HG03469 (cell line): ENCODE measurements at regions not wholly inside any gene's neighbourhood (a gene's known extent, or its start where the extent isn't known, plus 50 kb on each side); places are given as distances from the start of the nearest gene placed in this dataset.

Experiments
- ATAC-seq: cut with Tn5 transposase; IDR thresholded peaks from one replicate; pipeline ENCODE4 v1.9.1; 2021; ENCODE audit warnings: mild to moderate bottlenecking, moderate library complexity, moderate number of reproducible peaks; ENCODE audit not compliant: unreplicated experiment

DNA sequence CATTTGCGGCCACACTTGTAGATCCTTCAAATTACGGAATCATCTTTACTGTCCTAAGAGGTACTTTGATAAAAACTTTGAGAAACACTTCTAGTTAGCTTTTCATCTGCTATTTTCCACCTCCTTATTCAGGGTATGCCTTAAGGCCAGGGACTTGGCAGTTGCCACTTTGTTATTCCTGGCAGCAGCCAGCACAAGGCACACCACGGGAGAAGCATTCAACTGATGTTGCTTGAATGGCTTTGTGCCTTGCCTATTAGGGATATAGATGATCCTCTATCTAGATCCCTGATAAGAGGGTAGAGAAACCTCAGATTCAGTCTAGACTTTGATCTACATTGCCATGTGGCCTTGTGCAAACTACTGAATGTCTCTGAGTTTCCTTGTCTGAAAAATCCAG, 70.3 kb upstream of the EPHA4 start:
- ATAC-seq, result no peak

DNA sequence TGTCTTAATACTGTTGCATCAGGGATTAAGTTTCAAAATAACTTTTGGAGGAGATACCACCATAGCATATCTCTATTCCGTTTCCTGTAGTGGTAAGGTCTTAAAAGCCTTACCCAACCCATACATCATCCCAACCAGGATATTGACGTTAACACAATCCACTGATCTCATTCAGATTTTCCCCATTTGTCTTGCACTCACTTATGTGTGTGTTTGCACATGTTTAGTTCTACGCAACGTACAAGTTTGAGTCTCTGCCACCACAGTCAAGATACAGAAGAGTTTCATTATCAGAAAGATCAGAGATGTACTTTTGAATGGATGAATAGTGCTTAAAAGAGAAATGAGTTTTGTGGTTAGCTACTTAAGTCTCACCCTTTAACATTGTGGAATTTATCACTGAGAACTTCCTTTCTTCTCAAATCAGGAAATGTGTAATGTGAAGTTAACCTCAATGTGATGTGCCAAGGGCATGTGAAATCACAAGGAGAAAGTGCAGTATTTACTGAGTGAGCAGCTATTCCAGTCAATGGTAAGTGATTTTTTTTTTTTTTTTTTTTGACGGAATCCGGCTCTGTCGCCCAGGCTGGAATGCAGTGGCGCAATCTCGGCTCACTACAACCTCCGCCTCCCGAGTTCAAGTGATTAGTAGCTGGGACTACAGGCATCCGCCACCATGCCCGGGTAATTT, 69.2 kb upstream of the EPHA4 start:
- ATAC-seq, result no peak

DNA sequence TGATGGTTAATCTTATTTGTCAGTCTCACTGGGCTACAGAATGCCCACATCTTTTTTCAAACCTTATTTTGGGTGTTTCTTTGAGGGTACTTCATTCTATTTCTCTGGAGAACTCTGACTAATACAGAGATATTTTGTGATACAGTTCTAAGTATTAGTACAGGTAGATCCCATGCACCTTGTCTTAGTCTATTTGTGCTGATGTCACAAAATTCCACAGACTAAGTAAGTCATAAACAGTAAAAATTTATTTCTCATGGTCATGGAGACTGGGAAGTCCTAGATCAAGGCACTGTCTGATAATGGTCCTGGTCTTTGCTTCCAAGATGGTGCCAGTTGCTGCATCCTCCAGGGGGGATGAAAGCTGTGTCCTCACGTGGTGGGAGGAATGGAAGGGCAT, 68.6 kb upstream of the EPHA4 start:
- no peak for ATAC-seq

DNA sequence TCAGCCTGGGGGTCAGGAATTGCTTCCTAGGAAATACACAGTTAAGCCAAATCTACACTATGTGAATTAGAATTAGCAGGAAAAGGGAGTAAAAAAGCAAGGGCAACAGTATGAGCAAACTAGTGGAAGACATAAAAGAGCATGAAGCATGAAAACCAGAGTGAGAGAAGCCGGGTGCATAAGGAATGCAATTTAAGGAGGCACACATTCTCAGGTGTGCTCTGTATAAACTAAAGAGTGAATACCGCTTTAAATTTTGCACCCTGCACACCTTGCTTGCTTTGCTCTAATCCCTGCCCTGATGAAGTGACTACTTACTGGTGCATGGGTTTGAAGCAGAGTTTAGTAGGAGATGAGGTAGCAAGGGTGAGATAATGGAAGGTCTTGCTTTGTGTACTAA, 65.7 kb upstream of the EPHA4 start:
- no peak for ATAC-seq

DNA sequence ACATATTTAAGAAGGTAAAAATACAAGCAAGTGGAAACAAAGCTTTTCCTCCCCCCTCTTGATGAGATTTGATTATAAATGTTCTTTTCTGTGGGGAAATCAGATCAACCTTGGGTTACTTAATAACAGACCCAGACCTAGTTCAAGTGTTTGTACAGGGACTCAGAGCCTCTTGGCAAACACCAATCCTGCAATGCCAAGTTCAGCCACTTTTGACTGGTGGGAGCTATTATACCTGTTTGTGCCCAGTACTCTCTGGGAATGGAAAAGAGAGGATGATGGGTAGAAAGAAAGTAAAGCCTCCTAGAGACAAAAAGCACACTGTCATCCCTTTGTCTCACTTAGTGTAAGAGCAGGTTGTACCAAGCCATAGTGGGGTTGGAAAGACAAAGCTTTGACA, 63.8 kb upstream of the EPHA4 start:
- ATAC-seq, result no peak

DNA sequence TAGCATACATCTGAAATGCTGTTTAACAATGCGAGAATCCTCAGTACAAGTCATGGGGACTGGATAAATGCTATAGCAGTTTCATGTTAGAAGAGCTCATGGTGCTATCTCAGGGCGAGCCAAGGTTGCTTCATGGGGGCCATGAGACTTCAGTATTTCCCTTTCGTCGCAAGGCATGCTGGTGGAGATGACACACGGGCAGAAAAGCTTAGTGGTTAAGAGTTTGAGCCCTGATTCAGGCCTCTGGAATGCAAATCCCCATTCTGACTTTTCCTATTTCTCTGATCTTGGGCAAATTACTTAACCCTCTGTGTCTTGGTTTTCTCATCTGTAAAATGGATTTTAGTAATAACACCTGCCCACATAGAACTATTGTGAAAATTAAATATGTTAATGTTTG, 57.4 kb upstream of the EPHA4 start:
- ATAC-seq, result no peak

DNA sequence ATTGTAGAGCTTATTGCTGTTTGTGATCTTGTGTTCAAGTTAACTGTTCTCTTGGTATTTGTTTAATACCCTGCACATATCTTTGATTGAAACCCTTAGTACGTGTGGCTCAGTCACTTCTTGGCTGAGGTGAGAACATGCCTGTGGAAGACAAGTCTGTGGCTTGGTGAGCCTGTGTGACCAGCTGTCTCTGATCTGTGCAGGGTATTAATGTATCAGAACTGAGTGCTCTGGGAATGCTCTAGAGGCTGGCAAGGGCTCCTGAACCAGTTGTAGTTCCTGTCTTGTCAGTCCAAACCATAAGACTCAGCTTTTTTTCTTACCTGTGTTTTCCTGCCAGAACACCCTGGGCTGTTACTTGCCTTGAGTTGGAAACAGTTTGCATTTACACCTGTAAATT, 52.4 kb upstream of the EPHA4 start:
- no peak for ATAC-seq
